SK-N-SH (cell line): ENCODE measurements at regions not wholly inside any gene's neighbourhood (a gene's known extent, or its start where the extent isn't known, plus 50 kb on each side); places are given as distances from the start of the nearest gene placed in this dataset.

Source experiments
- CTCF ChIA-PET: fragments of 300-600, 350-600 bp; formaldehyde crosslinking; extraction: SDS; loops from one replicate; lab custom pipeline; 2021; lab: Yijun Ruan, JAX
- POLR2A ChIA-PET: fragments of 350-600 bp; sonication (Branson Sonifier 250); formaldehyde crosslinking; extraction: SDS; loops from one replicate; lab custom pipeline; 2020; ENCODE audit warnings: antibody characterized with exemption, inconsistent platforms; lab: Yijun Ruan, JAX
- DNase-seq: peaks from one replicate; pipeline ENCODE4 v3.0.0; 2012
- H2AFZ ChIP-seq: fragments of 200-600 bp; sonication (generic); 2 replicates; pipeline ENCODE4 v1.8.1; 2016; ENCODE audit warnings: antibody characterized with exemption, mild to moderate bottlenecking, low read depth
- H3F3A ChIP-seq: fragments of 200-600 bp; sonication (generic); replicated peaks from 2 replicates; pipeline ENCODE3; 2016; ENCODE audit warnings: antibody characterized with exemption, mild to moderate bottlenecking; ENCODE audit not compliant: insufficient read depth
- H3K27ac ChIP-seq, 2 experiments: fragments of 200-500 bp in 1 of 2; fragments of 200-600 bp in 1 of 2; sonication (Bioruptor generic) in 1 of 2; sonication (generic), shearing (Covaris generic) in 1 of 2; 2 replicates each; pipeline versions ENCODE4 v1.5.1 to v1.6.1; 2014 to 2016; ENCODE audit warnings: low read depth in 2 of 2, inconsistent platforms in 1 of 2, low read length in 1 of 2, mild to moderate bottlenecking in 1 of 2, mixed read lengths in 1 of 2
- H3K27me3 ChIP-seq: fragments of 200-600 bp; sonication (generic), shearing (Covaris generic); 2 replicates; pipeline ENCODE4 v1.6.1; 2016; ENCODE audit warnings: mixed run types; ENCODE audit not compliant: insufficient read depth
- H3K36me3 ChIP-seq, 2 experiments: fragments of 200-500 bp in 1 of 2; fragments of 200-600 bp in 1 of 2; sonication (Bioruptor generic) in 1 of 2; sonication (generic) in 1 of 2; replicated peaks in 1 of 2; 2 replicates each; pipeline versions ENCODE3 to v1.5.1; 2014 to 2016; ENCODE audit warnings: low read length in 1 of 2, mild to moderate bottlenecking in 1 of 2; ENCODE audit not compliant: insufficient read depth in 2 of 2, control insufficient read depth in 1 of 2
- H3K4me1 ChIP-seq, 2 experiments: fragments of 200-500 bp in 1 of 2; fragments of 200-600 bp in 1 of 2; sonication (Bioruptor generic) in 1 of 2; sonication (generic), shearing (Covaris generic) in 1 of 2; 2 replicates each; pipeline versions ENCODE4 v1.5.1 to v1.6.1; 2014 to 2016; ENCODE audit warnings: low read depth in 1 of 2, low read length in 1 of 2, mixed run types in 1 of 2; ENCODE audit not compliant: insufficient read depth in 2 of 2, control insufficient read depth in 1 of 2
- H3K4me2 ChIP-seq: fragments of 200-600 bp; sonication (generic), shearing (Covaris generic); 2 replicates; pipeline ENCODE4 v1.6.1; 2017; ENCODE audit warnings: mixed run types
- H3K4me3 ChIP-seq, 2 experiments: fragments of 200-500 bp in 1 of 2; fragments of 200-600 bp in 1 of 2; sonication (Bioruptor generic) in 1 of 2; sonication (generic), shearing (Covaris generic) in 1 of 2; 2 replicates each; pipeline versions ENCODE4 v1.5.1 to v1.8.1; 2014 to 2016; ENCODE audit warnings: low read depth in 2 of 2, inconsistent platforms in 1 of 2, low read length in 1 of 2, mild to moderate bottlenecking in 1 of 2, mixed read lengths in 1 of 2, moderate library complexity in 1 of 2
- H3K79me2 ChIP-seq: fragments of 200-600 bp; sonication (generic); 2 replicates; pipeline ENCODE4 v1.8.1; 2017; ENCODE audit warnings: mild to moderate bottlenecking; ENCODE audit not compliant: insufficient read depth
- H3K9ac ChIP-seq: fragments of 200-600 bp; sonication (generic); 2 replicates; pipeline ENCODE4 v1.6.1; 2017; ENCODE audit warnings: mixed run types
- H3K9me2 ChIP-seq: fragments of 200-600 bp; sonication (generic); 2 replicates; pipeline ENCODE4 v1.6.1; 2017; ENCODE audit warnings: mixed run types
- H3K9me3 ChIP-seq: fragments of 200-600 bp; sonication (generic); 2 replicates; pipeline ENCODE4 v1.6.1; 2017; ENCODE audit warnings: mixed run types, mild to moderate bottlenecking, moderate library complexity
- H4K20me1 ChIP-seq: fragments of 200-600 bp; sonication (generic); 2 replicates; pipeline ENCODE4 v1.6.1; 2017; ENCODE audit warnings: mild to moderate bottlenecking, mixed run types; ENCODE audit not compliant: insufficient read depth
- FOXJ3 ChIP-seq: sonication (generic); formaldehyde crosslinking; IDR thresholded peaks from 2 replicates; pipeline ENCODE4 v1.5.1; 2020; ENCODE audit warnings: mild to moderate bottlenecking, missing genetic modification reagents
- GABPA ChIP-seq: IDR thresholded peaks from 2 replicates; pipeline ENCODE4 v1.4.0; 2012; ENCODE audit warnings: low read depth, mild to moderate bottlenecking
- JUND ChIP-seq: IDR thresholded peaks from 2 replicates; pipeline ENCODE4 v1.4.0; 2012
- MXI1 ChIP-seq: IDR thresholded peaks from 2 replicates; pipeline ENCODE4 v1.6.1; 2012; ENCODE audit warnings: mild to moderate bottlenecking, low read depth, low read length, improper control_type of control experiment
- NRF1 ChIP-seq: IDR thresholded peaks from 2 replicates; pipeline ENCODE4 v1.6.1; 2012; ENCODE audit warnings: low read depth, mild to moderate bottlenecking, low read length
- RAD21 ChIP-seq: IDR thresholded peaks from 2 replicates; pipeline ENCODE4 v1.6.1; 2012; ENCODE audit warnings: mild to moderate bottlenecking, low read length
- RCOR1 ChIP-seq: fragments of 150-350 bp; IDR thresholded peaks from 2 replicates; pipeline ENCODE4 v1.6.1; 2017; ENCODE audit warnings: antibody characterized with exemption, low read length
- SIN3A ChIP-seq: IDR thresholded peaks from 2 replicates; pipeline ENCODE4 v1.6.1; 2012; ENCODE audit warnings: low read depth, mild to moderate bottlenecking, low read length, moderate library complexity, borderline replicate concordance
- SMC3 ChIP-seq: IDR thresholded peaks from 2 replicates; pipeline ENCODE4 v1.6.1; 2012; ENCODE audit warnings: low read depth, low read length, improper control_type of control experiment
- TEAD4 ChIP-seq: IDR thresholded peaks from 2 replicates; pipeline ENCODE4 v1.4.0; 2012; ENCODE audit warnings: mild to moderate bottlenecking, borderline replicate concordance; ENCODE audit not compliant: insufficient read depth
- WGBS: methylation state at CpG from one replicate; pipeline ENCODE4 v1.1.6; 2017; ENCODE audit warnings: low lambda C conversion rate; 5-methylcytosine and 5-hydroxymethylcytosine counted together
- TF ChIP-seq, protein P1 (sequence below): IDR thresholded peaks from 2 replicates; pipeline ENCODE4; 2012
- TF ChIP-seq, protein P2 (sequence below): fragments of 150-350 bp; IDR thresholded peaks from 2 replicates; pipeline ENCODE4 v1.6.1; 2017; ENCODE audit warnings: antibody characterized with exemption, low read length, low read depth, borderline replicate concordance
- TF ChIP-seq, protein P3 (sequence below): fragments of 150-350 bp; IDR thresholded peaks from 2 replicates; pipeline ENCODE4 v1.6.1; 2016; ENCODE audit warnings: mild to moderate bottlenecking, low read depth, low read length
- TF ChIP-seq, protein P4 (sequence below): IDR thresholded peaks from 2 replicates; pipeline ENCODE4 v1.4.0; 2012; ENCODE audit warnings: low read depth, borderline replicate concordance
- TF ChIP-seq, protein P5 (sequence below): IDR thresholded peaks from 2 replicates; pipeline ENCODE4 v1.4.0; 2012; ENCODE audit warnings: low read depth
- TF ChIP-seq, protein P6 (sequence below): fragments of 200-600 bp; sonication (generic); IDR thresholded peaks from 2 replicates; pipeline ENCODE4 v1.6.1; 2017; ENCODE audit warnings: antibody characterized with exemption, mild to moderate bottlenecking, moderate library complexity

DNA sequence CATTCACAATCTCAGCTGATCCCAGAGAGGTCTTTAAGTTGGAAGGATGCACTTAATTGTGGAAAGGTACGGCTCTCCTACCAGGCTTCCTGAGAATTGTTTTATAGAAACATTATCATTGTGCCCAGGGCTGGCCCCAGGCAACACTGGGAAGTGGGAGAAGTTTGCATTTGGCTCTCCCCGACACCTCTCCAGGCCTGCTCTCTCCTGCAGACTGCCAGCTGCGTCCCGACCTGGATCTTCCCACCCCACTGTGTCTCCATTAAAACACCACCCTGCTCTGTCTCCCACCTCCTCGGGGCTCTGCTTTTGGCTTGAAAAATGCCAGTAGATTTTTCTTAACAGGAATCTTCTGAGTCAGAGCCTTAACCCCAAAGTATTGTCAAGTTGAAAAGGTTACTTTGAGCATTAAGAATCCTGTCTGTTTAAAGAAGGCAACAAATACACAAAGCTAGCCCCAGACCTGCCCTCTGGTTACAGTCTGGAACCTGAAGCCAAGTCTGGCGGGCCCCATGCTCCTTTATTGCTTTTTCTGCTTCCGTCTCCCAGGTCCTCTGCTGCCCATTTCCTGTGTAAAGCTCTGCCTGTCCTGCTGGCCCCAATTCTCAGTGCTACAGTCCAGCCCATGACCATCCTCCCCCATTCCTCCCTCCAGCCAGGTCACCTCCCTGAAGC, 530.2 kb downstream of the SOX6 start:
- Histone ChIP-seq H3K9me3 (no peaks in the 10 kb centered on the region), H3K9me2 (no peaks in the 10 kb centered on the region), H3K4me3 (no peak overlapping the region), H3K27me3 (no peaks in the 10 kb centered on the region; the same call in 1 of the 2 replicates), H3K79me2 (no peaks in the 10 kb centered on the region), H2AFZ (no peak overlapping the region), H4K20me1 (no peaks in the 10 kb centered on the region), H3K4me2 (no peak overlapping the region), H3K9ac (no peak overlapping the region), H3F3A (no peaks in the 10 kb centered on the region), H3K4me1 (peaks cover 0 to 11% of the 10 kb centered on the region in 2 experiments; a peak in 1 of 4 replicates), H3K36me3 (no peaks in the 10 kb centered on the region), H3K27ac (no peak overlapping the region)
- DNase-seq: no peak
- ChIA-PET POLR2A (no interaction called here), CTCF (interaction anchor here (0.6 to 3.8 kb wide), 17 partner anchors 8 to 788 kb away, joined by 3 to 14 read pairs (median 4); no protein-coding TSS in a partner anchor)
- 26% methylated on average over 7 of the region's 7 CpGs for WGBS
- TF ChIP-seq FOXJ3 (no peak), SIN3A (no peak), TEAD4 (no peak), JUND (no peak), SMC3 (no peak), GABPA (no peak), RAD21 (no peak)
- TF ChIP-seq, protein P1, sequence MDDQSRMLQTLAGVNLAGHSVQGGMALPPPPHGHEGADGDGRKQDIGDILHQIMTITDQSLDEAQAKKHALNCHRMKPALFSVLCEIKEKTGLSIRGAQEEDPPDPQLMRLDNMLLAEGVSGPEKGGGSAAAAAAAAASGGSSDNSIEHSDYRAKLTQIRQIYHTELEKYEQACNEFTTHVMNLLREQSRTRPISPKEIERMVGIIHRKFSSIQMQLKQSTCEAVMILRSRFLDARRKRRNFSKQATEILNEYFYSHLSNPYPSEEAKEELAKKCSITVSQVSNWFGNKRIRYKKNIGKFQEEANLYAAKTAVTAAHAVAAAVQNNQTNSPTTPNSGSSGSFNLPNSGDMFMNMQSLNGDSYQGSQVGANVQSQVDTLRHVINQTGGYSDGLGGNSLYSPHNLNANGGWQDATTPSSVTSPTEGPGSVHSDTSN: no peak
- TF ChIP-seq, protein P2, sequence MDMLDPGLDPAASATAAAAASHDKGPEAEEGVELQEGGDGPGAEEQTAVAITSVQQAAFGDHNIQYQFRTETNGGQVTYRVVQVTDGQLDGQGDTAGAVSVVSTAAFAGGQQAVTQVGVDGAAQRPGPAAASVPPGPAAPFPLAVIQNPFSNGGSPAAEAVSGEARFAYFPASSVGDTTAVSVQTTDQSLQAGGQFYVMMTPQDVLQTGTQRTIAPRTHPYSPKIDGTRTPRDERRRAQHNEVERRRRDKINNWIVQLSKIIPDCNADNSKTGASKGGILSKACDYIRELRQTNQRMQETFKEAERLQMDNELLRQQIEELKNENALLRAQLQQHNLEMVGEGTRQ: no peak
- TF ChIP-seq, protein P3, sequence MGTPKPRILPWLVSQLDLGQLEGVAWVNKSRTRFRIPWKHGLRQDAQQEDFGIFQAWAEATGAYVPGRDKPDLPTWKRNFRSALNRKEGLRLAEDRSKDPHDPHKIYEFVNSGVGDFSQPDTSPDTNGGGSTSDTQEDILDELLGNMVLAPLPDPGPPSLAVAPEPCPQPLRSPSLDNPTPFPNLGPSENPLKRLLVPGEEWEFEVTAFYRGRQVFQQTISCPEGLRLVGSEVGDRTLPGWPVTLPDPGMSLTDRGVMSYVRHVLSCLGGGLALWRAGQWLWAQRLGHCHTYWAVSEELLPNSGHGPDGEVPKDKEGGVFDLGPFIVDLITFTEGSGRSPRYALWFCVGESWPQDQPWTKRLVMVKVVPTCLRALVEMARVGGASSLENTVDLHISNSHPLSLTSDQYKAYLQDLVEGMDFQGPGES: no peak
- TF ChIP-seq, protein P4, sequence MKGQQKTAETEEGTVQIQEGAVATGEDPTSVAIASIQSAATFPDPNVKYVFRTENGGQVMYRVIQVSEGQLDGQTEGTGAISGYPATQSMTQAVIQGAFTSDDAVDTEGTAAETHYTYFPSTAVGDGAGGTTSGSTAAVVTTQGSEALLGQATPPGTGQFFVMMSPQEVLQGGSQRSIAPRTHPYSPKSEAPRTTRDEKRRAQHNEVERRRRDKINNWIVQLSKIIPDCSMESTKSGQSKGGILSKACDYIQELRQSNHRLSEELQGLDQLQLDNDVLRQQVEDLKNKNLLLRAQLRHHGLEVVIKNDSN: no peak

DNA sequence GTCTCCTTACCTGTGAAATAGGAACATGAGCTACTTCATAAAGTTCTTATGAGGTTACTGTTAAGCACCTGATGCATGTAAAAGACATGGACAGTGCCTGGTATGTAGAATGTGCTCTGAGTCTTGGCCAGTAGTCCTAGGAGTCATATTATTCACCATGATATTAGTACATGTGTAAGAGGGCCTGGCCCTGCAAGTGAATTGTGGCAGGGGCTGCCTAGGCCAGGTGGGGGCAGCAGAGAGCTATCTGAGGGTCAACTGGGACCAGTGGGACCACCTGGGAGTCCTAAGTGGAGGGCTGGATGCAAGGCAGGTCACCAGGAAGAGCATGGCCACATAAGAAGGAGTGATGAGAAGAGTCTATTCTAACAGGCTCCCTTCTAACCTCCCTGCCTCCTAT, 529.5 kb downstream of the SOX6 start:
- no peak overlapping the region for H3K9ac ChIP-seq
- H3K4me1 ChIP-seq: peaks cover 0 to 11% of the 10 kb centered on the region in 2 experiments; a peak in 1 of 4 replicates
- H3K4me2 ChIP-seq: no peak overlapping the region
- H3F3A ChIP-seq: no peaks in the 10 kb centered on the region
- H3K9me3 ChIP-seq: no peaks in the 10 kb centered on the region
- H3K79me2 ChIP-seq: no peaks in the 10 kb centered on the region
- no peaks in the 10 kb centered on the region for H3K36me3 ChIP-seq
- H3K9me2 ChIP-seq: no peaks in the 10 kb centered on the region
- no peak overlapping the region for H2AFZ ChIP-seq
- ChIA-PET POLR2A (no interaction called here), CTCF (interaction anchor here (0.6 to 3.8 kb wide), 17 partner anchors 9 to 787 kb away, joined by 3 to 14 read pairs (median 4); no protein-coding TSS in a partner anchor)
- TF ChIP-seq NRF1 (no peak), SMC3 (peak; percentile 66; the same call in 1 of the 2 replicates), MXI1 (peak; percentile 39; the same call in 1 of the 2 replicates), RCOR1 (no peak), RAD21 (peak; percentile 86)
- TF ChIP-seq, protein P5, sequence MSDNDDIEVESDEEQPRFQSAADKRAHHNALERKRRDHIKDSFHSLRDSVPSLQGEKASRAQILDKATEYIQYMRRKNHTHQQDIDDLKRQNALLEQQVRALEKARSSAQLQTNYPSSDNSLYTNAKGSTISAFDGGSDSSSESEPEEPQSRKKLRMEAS: no peak
- TF ChIP-seq, protein P6, sequence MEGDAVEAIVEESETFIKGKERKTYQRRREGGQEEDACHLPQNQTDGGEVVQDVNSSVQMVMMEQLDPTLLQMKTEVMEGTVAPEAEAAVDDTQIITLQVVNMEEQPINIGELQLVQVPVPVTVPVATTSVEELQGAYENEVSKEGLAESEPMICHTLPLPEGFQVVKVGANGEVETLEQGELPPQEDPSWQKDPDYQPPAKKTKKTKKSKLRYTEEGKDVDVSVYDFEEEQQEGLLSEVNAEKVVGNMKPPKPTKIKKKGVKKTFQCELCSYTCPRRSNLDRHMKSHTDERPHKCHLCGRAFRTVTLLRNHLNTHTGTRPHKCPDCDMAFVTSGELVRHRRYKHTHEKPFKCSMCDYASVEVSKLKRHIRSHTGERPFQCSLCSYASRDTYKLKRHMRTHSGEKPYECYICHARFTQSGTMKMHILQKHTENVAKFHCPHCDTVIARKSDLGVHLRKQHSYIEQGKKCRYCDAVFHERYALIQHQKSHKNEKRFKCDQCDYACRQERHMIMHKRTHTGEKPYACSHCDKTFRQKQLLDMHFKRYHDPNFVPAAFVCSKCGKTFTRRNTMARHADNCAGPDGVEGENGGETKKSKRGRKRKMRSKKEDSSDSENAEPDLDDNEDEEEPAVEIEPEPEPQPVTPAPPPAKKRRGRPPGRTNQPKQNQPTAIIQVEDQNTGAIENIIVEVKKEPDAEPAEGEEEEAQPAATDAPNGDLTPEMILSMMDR: peak; percentile 61
- no peak overlapping the region for H3K4me3 ChIP-seq
- DNase-seq: peak; percentile 63
- no peak overlapping the region; a peak in 1 of 4 replicates for H3K27ac ChIP-seq
- no peaks in the 10 kb centered on the region; the same call in 1 of the 2 replicates for H3K27me3 ChIP-seq
- no peaks in the 10 kb centered on the region for H4K20me1 ChIP-seq
